HCT116 (cell line): ENCODE measurements at regions not wholly inside any gene's neighbourhood (a gene's known extent, or its start where the extent isn't known, plus 50 kb on each side); places are given as distances from the start of the nearest gene placed in this dataset.

Experiments
- ATAC-seq: fragments of 200-7000 bp; cut with Tn5 transposase; 2 replicates; pipeline ENCODE4 v1.9.1; 2020; ENCODE audit warnings: mild to moderate bottlenecking, moderate library complexity
- BruUV-seq: library from RNA; stranded (reverse); fragments of 400-500 nt; replicated peaks from 2 replicates; lab custom pipeline; 2021; lab: Mats Ljungman, UMichigan
- CTCF ChIA-PET: fragments of 300-600 bp; sonication (Branson Sonifier 250); formaldehyde crosslinking; loops from one replicate; lab custom pipeline; 2021; ENCODE audit warnings: antibody characterized with exemption; lab: Charles Lee
- POLR2A ChIA-PET: fragments of 300-600, 350-600 bp; sonication (Branson Sonifier 250); formaldehyde crosslinking; loops from one replicate; lab custom pipeline; 2021; ENCODE audit warnings: antibody characterized with exemption; lab: Charles Lee
- RAD21 ChIA-PET, 2 experiments: fragments of 300-600 bp; sonication (Branson Sonifier 250); formaldehyde crosslinking; loops; one replicate each; lab custom pipeline; 2023; ENCODE audit warnings: low total read pairs in 2 of 2; ENCODE audit not compliant: uncharacterized antibody in 2 of 2, unreplicated experiment in 2 of 2, low non-redundant PET in 1 of 2; lab: Charles Lee
- DNase-seq: peaks from one replicate; pipeline ENCODE4 v3.0.0-alpha.2; 2010; ENCODE audit warnings: low read depth, low spot score
- H2AFZ ChIP-seq: fragments of 200-600 bp; shearing (Covaris generic), sonication (generic); 2 replicates; pipeline ENCODE4 v1.6.1; 2017; ENCODE audit warnings: low read depth, mixed run types, mixed read lengths, antibody characterized with exemption, low read length; ENCODE audit not compliant: poor library complexity, severe bottlenecking
- H3K27ac ChIP-seq: 2 replicates; pipeline ENCODE4 v1.5.1; 2012; ENCODE audit warnings: low read depth, low read length
- H3K27me3 ChIP-seq: fragments of 200-600 bp; sonication (generic); 2 replicates; pipeline ENCODE4 v1.6.1; 2016; ENCODE audit warnings: mixed run types, low read length, mixed read lengths; ENCODE audit not compliant: insufficient read depth
- H3K36me3 ChIP-seq, 2 experiments: fragments of 200-500 bp in 1 of 2; fragments of 200-600 bp in 1 of 2; sonication (Bioruptor generic) in 1 of 2; sonication (generic) in 1 of 2; 2 replicates each; pipeline versions ENCODE4 v1.5.1 to v1.6.1; 2014 to 2016; ENCODE audit warnings: low read length in 2 of 2, inconsistent platforms in 1 of 2, mixed read lengths in 1 of 2, mixed run types in 1 of 2; ENCODE audit not compliant: insufficient read depth in 2 of 2, control insufficient read depth in 1 of 2
- H3K4me1 ChIP-seq, 2 experiments: fragments of 200-600 bp in 1 of 2; sonication (generic) in 1 of 2; 2 replicates each; pipeline versions ENCODE4 v1.5.1 to v1.6.1; 2012 to 2017; ENCODE audit warnings: low read length in 2 of 2, inconsistent platforms in 1 of 2, mild to moderate bottlenecking in 1 of 2, mixed read lengths in 1 of 2, mixed run types in 1 of 2, moderate library complexity in 1 of 2; ENCODE audit not compliant: insufficient read depth in 2 of 2, control insufficient read depth in 1 of 2
- H3K4me2 ChIP-seq: fragments of 200-600 bp; sonication (generic); 2 replicates; pipeline ENCODE4 v1.6.1; 2017; ENCODE audit warnings: mixed run types, low read length, mixed read lengths
- H3K4me3 ChIP-seq, 2 experiments: fragments of 200-600 bp in 1 of 2; sonication (generic) in 1 of 2; replicated peaks in 1 of 2; 2 replicates each; pipeline ENCODE4 v1.5.1; 2011 to 2016; ENCODE audit warnings: low read length in 2 of 2, control low read depth in 1 of 2, low read depth in 1 of 2, mild to moderate bottlenecking in 1 of 2, mixed read lengths in 1 of 2, mixed run types in 1 of 2
- H3K79me2 ChIP-seq: fragments of 200-600 bp; sonication (generic); 2 replicates; pipeline ENCODE4 v1.6.1; 2017; ENCODE audit warnings: mild to moderate bottlenecking, mixed run types, low read length, moderate library complexity, mixed read lengths; ENCODE audit not compliant: insufficient read depth
- H3K9ac ChIP-seq: fragments of 200-600 bp; sonication (generic); 2 replicates; pipeline ENCODE4 v1.6.1; 2016; ENCODE audit warnings: low read length, mixed read lengths
- H3K9me2 ChIP-seq: fragments of 200-600 bp; sonication (generic), shearing (Covaris generic); 2 replicates; pipeline ENCODE4 v1.6.1; 2017; ENCODE audit warnings: mixed run types, mild to moderate bottlenecking, moderate library complexity; ENCODE audit not compliant: insufficient read depth
- H3K9me3 ChIP-seq, 2 experiments: fragments of 200-500 bp in 1 of 2; fragments of 200-600 bp in 1 of 2; sonication (Bioruptor generic) in 1 of 2; sonication (generic) in 1 of 2; 2 replicates each; pipeline ENCODE4 v1.6.1; 2014 to 2017; ENCODE audit warnings: low read length in 2 of 2, mixed read lengths in 2 of 2, inconsistent platforms in 1 of 2, low read depth in 1 of 2, mild to moderate bottlenecking in 1 of 2, mixed run types in 1 of 2, moderate library complexity in 1 of 2; ENCODE audit not compliant: control insufficient read depth in 1 of 2, insufficient read depth in 1 of 2
- H4K20me1 ChIP-seq: fragments of 200-600 bp; sonication (generic), shearing (Covaris generic); 2 replicates; pipeline ENCODE4 v1.6.1; 2017; ENCODE audit warnings: mixed run types, mild to moderate bottlenecking, moderate library complexity; ENCODE audit not compliant: insufficient read depth
- CBX3 ChIP-seq: IDR thresholded peaks from 2 replicates; pipeline ENCODE4 v1.6.1; 2012; ENCODE audit warnings: low read depth
- EGR1 ChIP-seq: IDR thresholded peaks from 2 replicates; pipeline ENCODE4 v1.6.1; 2012; ENCODE audit warnings: low read depth
- ELF1 ChIP-seq: IDR thresholded peaks from 2 replicates; pipeline ENCODE4 v1.6.1; 2012; ENCODE audit warnings: low read depth, borderline replicate concordance
- EZH2 ChIP-seq: fragments of 200-600 bp; sonication (generic); IDR thresholded peaks from 2 replicates; pipeline ENCODE4 v1.6.1; 2017; ENCODE audit warnings: antibody characterized with exemption, mixed run types
- FOSL1 ChIP-seq: IDR thresholded peaks from 2 replicates; pipeline ENCODE4 v1.6.1; 2012; ENCODE audit warnings: low read depth
- JUND ChIP-seq: IDR thresholded peaks from 2 replicates; pipeline ENCODE4 v1.6.1; 2012
- POLR2AphosphoS5 ChIP-seq: IDR thresholded peaks from 2 replicates; pipeline ENCODE4 v1.6.1; 2011; ENCODE audit warnings: mild to moderate bottlenecking, low read depth, low read length, moderate library complexity
- RAD21 ChIP-seq: IDR thresholded peaks from 2 replicates; pipeline ENCODE4 v1.6.1; 2012; ENCODE audit warnings: low read depth, mild to moderate bottlenecking
- SP1 ChIP-seq: IDR thresholded peaks from 2 replicates; pipeline ENCODE4 v1.6.1; 2012; ENCODE audit warnings: low read depth
- TCF7L2 ChIP-seq: IDR thresholded peaks from 2 replicates; pipeline ENCODE4 v1.7.0; 2011; ENCODE audit warnings: borderline replicate concordance, inconsistent platforms; ENCODE audit not compliant: insufficient read depth, insufficient read length; ENCODE audit errors: extremely low read depth
- intact Hi-C: fragments of 100-400 bp; cut with micrococcal nuclease; formaldehyde crosslinking; loops from 2 replicates; pipeline ENCODE4 v1.10.0; 2022
- TF ChIP-seq, protein P1 (sequence below): IDR thresholded peaks from 2 replicates; pipeline ENCODE4 v1.6.1; 2012

DNA sequence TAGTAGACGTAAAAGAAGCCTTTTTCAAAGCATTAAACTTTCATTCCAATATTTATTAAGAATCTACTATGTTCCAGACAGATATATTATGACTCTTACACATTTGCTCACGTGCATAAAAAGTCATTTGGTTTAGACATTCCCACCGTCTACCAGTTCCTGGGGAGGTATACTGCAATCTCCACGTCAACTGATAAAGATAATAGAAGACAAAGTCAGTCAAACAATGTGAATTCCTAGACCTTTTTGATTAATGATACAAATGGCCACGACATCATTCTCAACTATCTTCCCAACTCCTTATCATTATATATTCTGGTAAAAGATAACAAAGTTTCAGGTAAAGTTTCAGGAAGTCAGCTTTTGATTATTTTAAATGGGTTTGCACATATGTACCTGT is 69.0 kb downstream of the SIPA1L2 start:
- no peaks in the 10 kb centered on the region for H3K27me3 ChIP-seq
- H3K4me1 ChIP-seq, result no peaks in the 10 kb centered on the region
- no peak overlapping the region for H3K27ac ChIP-seq
- ATAC-seq, result no peak
- BruUV-seq, result no TSS peak
- POLR2A ChIA-PET, result no interaction called here
- no peaks in the 10 kb centered on the region for H3K9me3 ChIP-seq
- RAD21 ChIA-PET, result no interaction called here
- no peaks in the 10 kb centered on the region for H3K36me3 ChIP-seq
- no peaks in the 10 kb centered on the region for H3K79me2 ChIP-seq
- H3K4me3 ChIP-seq, result no peak overlapping the region
- H2AFZ ChIP-seq, result no peak overlapping the region
- CTCF ChIA-PET, result no interaction called here
- no peaks in the 10 kb centered on the region for H4K20me1 ChIP-seq
- H3K9ac ChIP-seq, result no peak overlapping the region
- no peaks in the 10 kb centered on the region for H3K9me2 ChIP-seq
- no peak for DNase-seq
- intact Hi-C loops, result no loop called here
- TF ChIP-seq CBX3, result no peak
- TF ChIP-seq FOSL1, result no peak
- TF ChIP-seq ELF1, result no peak
- no peak for TF ChIP-seq EGR1
- no peak for TF ChIP-seq JUND
- TF ChIP-seq POLR2AphosphoS5, result no peak
- TF ChIP-seq RAD21, result no peak
- TF ChIP-seq, all 23 proteins: peak for 0
- H3K4me2 ChIP-seq, result no peak overlapping the region

DNA sequence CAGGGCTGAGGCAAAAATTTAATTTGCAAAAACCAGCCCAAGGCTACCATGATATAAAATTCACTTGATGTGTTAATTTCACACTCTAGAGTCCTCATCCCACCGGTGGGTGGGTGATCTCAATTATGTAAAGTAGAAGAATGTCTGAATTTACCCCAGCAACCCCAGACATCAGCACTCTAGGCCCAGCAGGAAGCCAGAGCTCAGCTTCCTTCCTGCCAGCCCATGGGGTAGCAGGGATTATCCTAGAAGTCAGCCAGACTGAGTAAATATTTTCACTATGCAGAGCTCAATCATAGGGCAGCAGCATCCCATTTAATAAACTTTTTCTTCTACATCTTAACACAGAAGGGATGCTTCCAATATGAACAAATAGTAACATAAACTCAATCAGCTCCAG is 71.0 kb downstream of the SIPA1L2 start:
- Histone ChIP-seq H3K36me3 (no peaks in the 10 kb centered on the region), H3K9me2 (no peaks in the 10 kb centered on the region), H3K4me1 (no peaks in the 10 kb centered on the region), H3K4me2 (no peak overlapping the region)
- RAD21 ChIA-PET, result no interaction called here
- POLR2A ChIA-PET, result no interaction called here
- TF ChIP-seq EZH2, result no peak
- no peak for TF ChIP-seq TCF7L2
- TF ChIP-seq, protein P1, sequence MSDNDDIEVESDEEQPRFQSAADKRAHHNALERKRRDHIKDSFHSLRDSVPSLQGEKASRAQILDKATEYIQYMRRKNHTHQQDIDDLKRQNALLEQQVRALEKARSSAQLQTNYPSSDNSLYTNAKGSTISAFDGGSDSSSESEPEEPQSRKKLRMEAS, result no peak
- TF ChIP-seq SP1, result no peak
- no peak for TF ChIP-seq CBX3
- TF ChIP-seq, all 23 proteins: peak for 0
- ATAC-seq (no peak), DNase-seq (no peak)
- no peaks in the 10 kb centered on the region for H3K79me2 ChIP-seq
- BruUV-seq, result no TSS peak
- no peak overlapping the region for H3K4me3 ChIP-seq
- CTCF ChIA-PET, result no interaction called here
- H2AFZ ChIP-seq, result no peak overlapping the region
- no peaks in the 10 kb centered on the region for H4K20me1 ChIP-seq
- no peak overlapping the region for H3K9ac ChIP-seq
- intact Hi-C loops, result no loop called here
- no peaks in the 10 kb centered on the region for H3K9me3 ChIP-seq
- H3K27me3 ChIP-seq, result no peaks in the 10 kb centered on the region; the same call in 1 of the 2 replicates
- H3K27ac ChIP-seq, result no peak overlapping the region
